Left kidney (tissue), 1 donor: ENCODE measurements at regions not wholly inside any gene's neighbourhood (a gene's known extent, or its start where the extent isn't known, plus 50 kb on each side); places are given as distances from the start of the nearest gene placed in this dataset.

ENCODE experiments used
- DNase-seq: peaks from one replicate; pipeline ENCODE4 v3.0.0-alpha.2; 2013

DNA sequence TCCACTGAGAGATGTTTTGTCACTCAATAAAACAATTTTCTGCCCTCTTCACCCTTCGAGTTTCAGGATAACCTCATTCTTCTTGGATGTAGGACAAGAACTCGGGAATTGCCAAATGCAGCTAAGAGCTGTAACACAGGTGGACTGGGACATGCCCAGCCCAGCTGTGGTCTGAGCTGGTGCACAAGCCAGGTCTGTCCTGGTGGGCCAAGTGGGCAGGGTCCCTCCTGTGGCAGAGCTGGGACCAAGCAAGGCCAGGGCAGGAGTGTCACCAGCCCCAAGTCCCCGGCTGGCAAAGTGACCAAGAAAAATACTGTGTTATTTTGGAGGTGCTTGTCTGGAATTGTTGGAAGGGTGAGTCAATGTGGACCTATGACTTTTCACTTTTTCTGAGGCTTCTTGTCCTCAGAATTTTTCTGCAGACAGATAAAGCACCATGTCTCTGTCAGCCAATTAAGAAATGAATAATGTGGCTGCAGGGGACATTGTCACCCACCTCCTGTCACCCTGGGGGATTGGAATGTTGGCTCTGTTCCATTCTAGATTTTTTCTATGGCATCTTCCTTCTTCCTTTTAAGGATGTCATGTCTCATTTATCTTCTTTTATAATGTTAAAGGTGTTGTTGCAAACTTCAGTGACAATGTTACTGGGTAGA is 645.2 kb upstream of the EPHA6 start:
- DNase-seq, result no peak

DNA sequence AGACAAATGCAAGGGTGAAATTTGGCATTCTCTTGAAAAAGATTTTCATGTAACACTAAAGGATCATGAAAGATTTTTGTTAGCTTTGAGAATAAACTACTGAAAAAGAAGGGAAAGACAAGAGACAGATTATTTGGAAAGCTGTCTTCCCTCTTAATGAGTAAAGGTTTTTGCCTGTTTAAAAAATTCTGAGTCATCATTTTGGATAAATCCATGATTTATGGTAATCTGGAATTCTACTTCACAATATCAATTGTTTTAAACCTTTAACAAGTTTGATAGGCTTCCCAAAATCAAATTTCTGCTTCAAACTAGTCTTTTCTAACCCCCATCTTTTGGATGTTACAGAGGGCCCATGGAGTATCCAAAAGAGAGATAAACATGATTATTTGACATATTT is 641.5 kb upstream of the EPHA6 start:
- no peak for DNase-seq

DNA sequence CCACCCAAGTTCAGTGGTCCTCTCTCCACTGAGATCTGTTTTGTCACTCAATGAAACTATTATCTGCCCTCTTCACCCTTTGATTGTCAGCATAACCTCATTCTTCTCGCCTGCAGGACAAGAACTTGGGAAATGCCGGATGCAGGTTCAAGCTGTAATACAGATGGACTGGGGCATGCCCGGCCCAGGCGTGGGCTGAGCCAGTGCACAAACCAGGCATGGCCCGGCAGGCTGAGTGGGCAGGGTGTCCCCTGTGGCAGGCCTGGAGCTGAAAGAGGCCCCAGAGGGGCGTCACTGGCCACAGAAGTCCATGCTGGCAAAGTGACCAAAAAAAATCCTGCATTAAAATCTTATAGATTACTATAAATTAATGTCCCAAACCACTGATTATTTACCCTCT is 638.9 kb upstream of the EPHA6 start:
- no peak for DNase-seq

DNA sequence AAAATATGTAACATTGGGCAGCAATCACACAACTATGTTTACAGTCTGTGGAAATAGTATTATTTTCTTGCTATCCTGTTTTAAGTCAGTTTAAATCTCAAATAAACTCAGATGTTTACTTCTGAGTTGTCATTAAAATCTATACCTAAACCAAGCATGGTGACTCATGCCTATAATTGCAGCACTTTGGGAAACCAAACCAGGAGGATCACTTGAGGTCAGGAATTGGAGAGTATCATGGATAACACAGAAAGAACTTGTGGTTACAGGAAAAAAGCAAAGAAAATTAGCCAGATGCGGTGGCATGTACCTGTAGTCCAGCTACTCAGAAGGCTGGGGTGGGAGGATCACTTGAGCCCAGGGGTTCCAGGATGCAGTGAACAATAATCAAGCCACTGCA is 631.6 kb upstream of the EPHA6 start:
- DNase-seq, result no peak

DNA sequence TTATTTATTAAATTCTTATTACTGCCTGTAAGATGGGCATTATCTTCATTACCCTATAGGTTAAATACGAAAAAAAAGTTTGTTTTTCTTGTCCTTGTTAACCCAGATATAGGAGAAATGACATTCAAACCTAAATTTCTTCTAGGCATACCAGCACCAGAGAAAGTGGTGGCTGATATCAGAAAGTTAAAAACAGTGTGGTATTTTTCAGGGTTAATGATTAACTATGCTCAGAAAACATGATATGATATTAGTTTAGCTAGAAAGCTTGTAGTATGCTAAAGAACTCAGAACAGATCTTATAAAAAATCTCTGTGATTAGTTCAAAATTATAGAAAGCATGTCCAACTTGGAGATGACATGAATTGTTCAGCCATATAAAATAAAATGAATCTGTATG is 630.5 kb upstream of the EPHA6 start:
- no peak for DNase-seq

DNA sequence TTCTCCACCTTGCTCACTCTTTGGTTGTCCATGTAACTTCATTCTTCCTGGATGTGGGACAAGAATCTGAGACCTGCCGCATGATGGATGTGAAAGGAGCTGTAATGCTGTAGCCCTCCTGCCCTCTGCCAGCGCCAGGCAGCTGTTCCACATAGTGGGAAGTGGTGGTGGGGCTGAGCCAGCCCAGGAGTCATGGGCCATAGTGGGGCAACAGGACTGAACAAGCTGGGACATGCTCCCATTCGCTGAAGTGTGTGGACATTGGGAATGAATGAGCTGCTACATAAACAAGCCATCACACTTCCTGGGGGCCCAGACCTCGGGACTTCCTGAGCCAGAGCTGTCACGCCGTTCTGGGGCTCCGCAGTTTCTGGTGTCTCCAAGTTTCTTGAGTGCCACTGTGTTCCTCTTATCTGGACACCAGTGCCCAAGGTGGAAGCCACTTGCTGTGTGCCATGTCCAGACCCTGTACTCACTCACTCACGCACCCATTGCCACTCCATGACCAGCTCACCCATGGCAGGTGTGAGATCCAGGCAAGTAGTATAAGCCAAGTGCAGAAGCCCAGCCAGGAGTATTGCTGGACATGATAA is 624.3 kb upstream of the EPHA6 start:
- DNase-seq, result no peak

DNA sequence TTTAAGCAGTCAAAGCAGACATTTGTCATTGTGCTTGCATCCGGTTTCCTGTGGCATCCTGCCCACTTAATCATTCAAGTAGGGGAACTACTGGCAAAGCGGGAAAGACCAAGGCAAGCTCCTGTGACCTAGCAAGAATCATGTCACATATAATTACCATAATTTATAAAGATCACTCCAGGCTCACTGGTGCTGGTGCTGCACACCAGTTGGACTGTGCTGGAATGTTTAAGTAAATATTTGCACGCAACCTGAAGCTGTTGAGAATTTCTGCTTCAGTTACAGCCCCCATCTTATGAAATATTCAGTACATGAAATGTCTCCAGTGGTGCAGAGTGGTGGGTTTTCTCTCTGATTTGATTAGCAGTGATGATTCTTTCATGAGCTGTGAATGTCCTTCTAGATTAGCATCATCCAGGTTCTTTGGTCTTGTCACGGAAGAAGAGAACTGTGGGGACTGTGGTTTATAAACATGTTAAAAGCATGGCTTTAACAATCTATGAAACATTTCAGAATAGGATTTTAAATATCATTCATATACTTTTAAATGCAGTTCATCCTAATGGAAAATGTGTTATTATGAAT is 621.3 kb upstream of the EPHA6 start:
- no peak for DNase-seq

DNA sequence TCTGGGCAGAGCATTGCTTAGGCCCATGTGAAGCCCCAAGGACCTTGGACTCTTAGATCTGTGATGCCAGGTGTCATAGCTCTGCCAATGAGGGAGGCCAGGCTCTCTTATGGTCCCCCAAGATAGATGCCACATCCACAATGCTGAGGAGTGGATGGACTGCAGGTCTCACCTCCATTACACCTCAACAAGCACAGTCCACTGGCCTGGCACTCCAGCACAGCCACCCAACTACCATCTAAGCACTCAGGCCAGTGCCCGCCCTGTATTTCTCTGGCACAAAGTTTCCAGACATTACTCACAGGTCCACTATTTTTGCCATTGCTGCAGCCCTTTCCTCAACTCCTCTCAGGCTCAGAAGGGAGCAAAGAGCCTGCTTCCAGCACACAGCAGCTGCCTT is 613.5 kb upstream of the EPHA6 start:
- no peak for DNase-seq

DNA sequence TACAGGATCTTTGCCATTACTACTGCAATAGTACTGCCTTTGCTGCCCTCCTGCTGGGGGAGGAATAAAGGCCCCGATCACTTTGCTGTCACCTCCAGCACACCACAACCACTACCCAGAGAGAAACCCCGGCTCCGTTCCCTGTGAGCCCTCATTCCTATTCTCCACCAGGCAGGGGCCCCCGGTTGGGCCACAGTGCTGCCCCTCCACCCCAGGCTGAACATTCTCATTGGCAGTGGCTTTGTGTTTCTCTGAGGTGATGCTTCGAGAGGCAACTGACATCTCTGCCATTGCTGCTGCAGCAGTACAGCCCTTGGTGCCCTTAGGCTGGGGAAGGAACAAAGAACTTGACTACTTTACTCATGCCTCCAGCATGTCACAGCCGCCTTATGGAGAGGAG is 612.9 kb upstream of the EPHA6 start:
- DNase-seq, result no peak

DNA sequence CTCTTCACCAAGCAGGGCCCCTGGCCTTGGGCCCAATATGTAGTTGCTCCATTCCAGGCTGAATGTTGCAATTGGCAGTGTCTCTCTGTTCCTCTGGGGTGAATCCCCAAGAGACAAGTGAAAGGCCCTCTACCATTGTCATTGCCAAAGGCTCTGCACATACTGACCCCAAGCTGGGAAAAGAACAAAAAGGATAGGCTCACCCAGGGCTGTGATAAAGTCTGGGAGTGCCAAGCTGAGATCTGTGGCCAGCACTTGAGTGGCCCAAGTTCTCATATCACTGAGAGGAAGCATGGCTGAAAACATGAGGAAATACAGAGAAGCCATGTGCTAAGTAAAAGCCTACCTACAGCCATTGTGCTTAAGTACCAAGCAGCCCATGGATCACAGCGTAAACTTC is 612.2 kb upstream of the EPHA6 start:
- DNase-seq, result no peak

DNA sequence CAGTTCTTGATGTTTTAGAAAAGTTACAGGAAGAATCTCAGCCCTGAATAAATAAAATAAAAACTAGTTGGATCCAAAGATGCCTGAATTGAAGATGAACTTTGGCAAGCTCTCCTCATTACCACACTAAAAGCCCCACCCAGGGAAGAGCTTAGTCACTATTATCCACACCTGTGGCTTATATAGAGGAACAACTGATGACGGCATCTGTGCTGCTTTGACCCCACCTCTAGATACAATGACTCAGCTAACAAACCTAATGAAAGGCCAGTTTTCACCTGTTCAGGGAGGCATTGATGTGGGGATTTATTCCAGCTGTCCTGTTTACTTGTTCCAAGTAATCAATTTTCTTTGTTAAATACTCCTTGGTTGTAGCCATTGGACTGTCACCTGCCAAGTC is 604.7 kb upstream of the EPHA6 start:
- DNase-seq, result no peak

DNA sequence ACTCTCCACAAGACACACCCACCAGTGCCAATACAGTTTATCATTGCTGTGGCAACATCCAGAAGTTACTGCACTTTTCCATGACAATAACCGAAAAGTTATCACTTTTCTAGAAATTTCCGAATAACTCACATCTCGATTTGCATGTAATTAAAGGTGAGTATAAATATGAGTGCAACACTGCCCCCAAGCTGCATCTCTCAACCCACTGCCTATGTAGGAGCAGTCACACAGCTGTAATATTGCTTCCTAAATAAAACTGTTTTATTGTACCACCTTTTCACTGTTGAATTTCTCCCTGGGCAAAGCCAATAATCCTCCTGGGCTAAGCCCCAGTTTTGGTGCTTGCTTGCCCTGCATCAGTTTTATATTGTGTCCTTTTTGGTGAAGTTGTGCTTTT is 601.0 kb upstream of the EPHA6 start:
- no peak for DNase-seq

DNA sequence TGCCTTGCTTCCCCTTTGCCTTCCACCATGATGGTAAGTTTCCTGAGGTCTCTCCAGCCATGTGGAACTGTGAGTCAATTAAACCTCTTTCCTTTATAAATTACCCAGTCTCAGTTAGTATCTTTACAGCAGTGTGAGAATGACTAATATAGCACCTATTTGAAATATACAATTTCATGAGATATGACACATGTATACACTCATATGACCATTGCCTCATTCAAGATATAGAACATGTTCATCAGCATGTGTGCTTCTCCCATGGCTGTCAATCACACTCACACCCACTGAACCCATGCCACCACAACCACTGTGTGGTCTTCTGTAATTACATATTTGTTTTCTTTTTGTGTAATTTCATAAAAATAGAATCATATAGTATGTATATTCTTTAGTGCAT is 599.5 kb upstream of the EPHA6 start:
- no peak for DNase-seq

DNA sequence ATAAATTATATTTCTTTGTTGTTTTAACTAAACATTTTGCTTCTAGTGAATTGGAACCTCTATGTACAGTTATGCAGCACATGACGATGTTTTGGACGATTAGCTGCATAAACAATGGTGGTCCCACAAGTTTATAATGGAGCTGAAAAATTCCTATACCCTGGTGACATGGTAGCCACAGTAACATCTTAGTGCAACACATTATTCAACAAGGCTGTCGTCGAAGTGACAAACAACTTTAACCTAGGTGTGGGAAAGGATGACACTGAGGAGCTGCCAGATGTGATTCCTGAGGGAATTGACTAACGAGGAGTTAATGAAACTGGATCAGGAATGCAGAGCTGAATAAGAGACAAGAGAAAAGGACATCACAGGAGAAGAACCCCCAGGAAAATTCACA is 588.9 kb upstream of the EPHA6 start:
- DNase-seq, result no peak

DNA sequence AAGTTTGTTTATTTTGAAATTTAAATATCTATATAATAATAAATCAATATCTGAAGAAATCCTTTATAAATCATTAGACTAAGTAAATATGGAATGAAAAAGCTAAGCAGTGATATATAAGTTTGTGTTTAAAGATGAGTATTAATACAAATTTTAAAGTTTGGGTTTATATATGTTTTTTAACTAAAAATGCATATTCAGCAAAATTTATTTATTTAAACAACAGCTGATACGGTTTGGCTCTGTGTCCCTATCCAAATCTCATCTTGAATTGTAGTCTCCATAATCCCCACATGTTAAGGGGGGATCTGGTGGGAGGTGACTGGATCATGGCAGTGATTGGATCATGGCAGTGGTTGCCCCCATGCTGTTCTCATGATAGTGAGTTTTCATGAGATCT is 580.7 kb upstream of the EPHA6 start:
- DNase-seq, result no peak

DNA sequence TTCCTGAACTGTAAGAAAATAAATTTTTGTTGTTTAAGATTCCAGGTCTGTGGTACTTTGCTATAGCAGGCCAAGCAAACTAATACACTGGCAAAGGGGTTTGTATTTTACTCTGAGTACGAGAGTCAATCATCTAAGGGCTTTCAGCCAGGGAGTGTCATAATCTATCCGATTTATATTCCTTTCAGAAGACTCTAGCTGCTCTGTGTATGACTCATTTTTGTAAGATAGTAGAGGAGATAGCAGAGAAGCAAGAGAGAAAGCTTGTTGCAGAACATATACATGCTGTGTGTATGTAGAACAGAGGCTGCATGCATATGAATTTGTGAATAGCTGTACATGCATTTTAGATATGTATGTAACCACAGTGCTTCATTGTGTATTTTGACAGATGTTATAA is 577.9 kb upstream of the EPHA6 start:
- DNase-seq, result no peak

DNA sequence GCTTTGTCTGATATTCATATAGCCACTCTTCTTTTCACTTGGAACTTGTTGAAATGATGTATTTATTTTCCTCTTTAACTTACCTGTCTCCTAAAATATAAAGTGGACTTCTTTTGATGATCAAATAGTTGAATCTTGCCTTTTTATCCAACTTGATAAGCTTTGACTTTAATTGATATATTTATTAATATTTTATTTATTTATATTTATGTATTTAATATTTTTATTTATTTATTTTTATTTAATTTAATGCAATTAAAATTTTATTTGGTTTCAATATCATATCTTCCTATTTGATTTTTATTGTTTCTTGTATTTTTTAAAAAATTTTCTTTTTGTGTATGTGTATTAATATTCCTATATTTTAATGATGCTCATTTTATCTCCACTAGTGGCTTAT is 555.1 kb upstream of the EPHA6 start:
- DNase-seq, result no peak

DNA sequence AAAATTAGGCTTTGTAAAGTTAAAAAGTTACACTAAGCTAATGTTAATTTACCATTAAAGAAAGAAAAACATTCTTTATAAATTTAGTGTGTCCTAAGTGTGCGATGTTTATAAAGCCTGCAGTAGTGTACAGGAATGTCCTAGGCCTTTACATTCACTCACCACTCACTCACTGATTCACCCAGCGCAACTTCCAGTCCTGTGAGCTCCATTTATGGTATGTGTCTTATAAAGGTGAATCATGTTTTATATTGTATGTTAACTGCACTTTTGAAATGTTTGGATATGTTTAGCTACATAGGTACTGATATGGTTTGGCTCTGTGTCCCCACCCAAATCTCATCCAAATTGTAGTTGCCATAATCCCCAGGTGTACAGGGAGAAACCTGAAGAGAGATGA is 549.7 kb upstream of the EPHA6 start:
- no peak for DNase-seq

DNA sequence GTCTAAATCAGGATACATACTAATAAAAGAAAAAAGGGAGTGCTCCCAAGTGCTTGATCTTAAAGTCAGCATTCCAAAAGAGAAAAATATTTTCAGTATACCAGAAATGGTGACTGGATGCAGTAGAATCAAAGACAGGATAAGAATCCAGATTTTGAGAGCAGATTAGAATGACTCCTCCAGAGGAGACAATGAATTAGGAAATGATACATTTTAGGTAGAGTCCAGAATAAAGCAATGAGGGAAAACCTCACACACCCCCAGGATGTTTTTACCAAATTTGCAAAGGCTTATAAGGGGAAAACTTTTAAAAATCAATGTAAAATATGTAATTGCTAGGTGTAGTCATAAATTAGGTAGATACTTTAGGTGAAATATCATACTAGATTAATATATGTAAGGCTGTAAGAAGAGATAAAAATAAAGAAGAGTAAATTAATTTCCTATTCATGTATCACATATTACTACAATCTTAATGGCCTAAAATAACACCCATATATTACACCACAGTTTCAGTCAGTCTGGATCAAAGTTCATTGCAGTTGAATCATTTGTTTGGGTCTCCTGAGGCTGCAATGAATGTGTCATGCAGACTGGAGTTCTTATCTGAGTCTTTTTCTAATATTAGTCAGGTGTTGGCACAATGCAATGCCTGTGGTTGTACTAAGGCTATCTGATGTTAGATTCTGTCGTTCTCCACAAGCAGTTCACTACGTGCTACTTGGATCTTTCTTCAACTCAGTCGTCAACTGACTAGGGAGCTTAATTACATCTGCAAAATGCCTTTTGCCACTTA is 547.8 kb upstream of the EPHA6 start:
- no peak for DNase-seq

DNA sequence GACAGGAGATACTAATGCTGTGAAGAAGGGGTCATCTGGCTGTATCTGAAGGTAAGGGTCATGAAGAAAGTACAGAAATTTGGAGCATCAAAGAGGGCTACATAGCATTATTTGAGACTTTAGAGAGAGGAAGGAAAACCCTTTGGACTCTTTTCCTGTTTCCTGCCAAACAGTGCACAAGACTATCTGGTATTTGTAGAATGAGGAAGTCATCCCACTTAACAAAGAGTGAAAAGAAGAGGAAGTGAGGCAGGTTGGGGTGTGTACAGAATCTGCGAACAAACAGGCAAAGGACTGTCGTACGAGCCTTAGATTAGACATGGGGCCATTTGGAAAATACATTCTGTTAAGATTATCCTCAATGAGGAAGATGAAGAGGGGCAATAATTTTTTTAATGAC is 546.8 kb upstream of the EPHA6 start:
- DNase-seq, result no peak

DNA sequence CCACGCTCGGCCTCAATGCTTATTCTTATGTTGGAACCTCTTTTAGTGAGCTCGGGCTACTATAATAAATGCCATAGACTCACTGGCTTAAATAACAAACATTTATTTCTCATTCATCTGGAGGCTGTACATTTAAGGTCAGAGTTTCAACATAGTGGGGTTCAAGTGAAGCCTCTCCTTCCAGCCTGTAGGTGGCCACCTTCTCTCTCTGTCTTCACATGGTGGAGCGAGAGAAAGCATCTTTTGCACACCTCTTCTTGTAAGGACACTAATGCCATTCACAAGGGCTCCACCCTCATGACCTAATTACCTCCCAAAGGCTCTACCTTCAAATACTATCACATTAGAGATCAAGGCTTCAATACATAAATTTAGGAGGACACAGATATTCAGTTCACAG is 520.3 kb upstream of the EPHA6 start:
- DNase-seq, result no peak

DNA sequence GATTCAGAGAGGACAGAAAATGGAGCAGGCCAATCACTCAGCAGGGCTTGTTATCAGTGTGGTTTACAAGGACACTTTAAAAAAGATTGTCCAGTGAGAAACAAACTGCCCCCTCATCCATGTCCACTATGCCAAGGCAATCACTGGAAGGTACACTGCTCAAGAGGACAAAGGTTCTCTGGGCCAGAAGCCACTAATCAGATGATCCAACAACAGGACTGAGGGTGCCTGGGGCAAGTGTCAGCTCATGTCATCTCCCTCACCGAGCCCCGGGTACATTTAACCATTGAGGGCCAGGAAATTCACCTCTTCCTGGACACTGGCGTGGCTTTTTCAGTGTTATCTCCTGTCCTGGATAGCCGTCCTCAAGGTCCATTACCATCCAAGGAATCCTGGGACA is 513.7 kb upstream of the EPHA6 start:
- DNase-seq, result no peak

DNA sequence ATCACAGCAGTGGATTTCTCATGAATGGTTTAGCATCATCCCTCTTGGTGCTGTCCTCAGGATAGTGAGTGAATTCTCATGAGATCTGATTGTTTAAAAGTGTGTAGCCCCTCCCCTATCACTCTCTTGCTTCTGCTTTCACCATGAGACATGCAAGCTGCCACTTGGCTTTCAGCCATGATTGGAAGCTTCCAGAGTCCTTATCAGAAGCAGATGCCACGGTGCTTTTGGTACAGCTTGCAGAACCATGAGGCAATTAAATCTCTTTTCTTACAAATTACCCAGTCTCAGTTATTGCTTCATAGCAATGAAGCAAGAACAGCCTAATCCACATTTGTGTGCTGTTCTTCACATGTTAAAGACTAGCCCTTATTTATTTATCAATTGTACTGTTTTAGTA is 495.2 kb upstream of the EPHA6 start:
- no peak for DNase-seq

DNA sequence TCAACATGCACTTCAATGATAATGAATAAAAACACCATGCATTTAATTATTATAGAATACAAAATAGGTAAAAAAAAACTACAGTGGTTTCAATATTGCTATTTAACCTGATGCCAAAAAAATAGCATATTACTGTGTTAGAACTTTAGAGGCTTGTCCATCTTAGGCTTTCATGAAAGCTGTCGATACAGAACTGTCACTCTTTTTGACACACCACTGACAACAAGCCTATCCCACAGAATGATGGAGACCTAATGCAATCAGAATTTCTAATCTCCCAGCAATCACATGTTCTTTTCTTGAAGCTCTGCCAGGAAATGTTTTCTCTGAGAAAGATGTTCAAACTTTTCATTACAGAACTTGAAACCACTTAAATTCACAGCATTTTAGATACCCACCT is 490.3 kb upstream of the EPHA6 start:
- no peak for DNase-seq
